SU-DHL-6 (cell line): ENCODE measurements at regions not wholly inside any gene's neighbourhood (a gene's known extent, or its start where the extent isn't known, plus 50 kb on each side); places are given as distances from the start of the nearest gene placed in this dataset.

Experiments used
- CTCF ChIP-seq: fragments of 200-600 bp; sonication (generic); IDR thresholded peaks from one replicate; pipeline ENCODE4 v1.5.1; 2017; ENCODE audit warnings: antibody characterized with exemption, mild to moderate bottlenecking, low read length, moderate library complexity; ENCODE audit not compliant: insufficient read depth, poor library complexity, severe bottlenecking
- EZH2phosphoT487 ChIP-seq: fragments of 200-600 bp; sonication (generic), shearing (Covaris generic); conservative IDR thresholded peaks from 2 replicates; pipeline ENCODE4 v1.6.1; 2018; ENCODE audit warnings: mild to moderate bottlenecking, antibody characterized with exemption, low read length, moderate library complexity, mixed read lengths

GRCh38 chr2:147408357-147408756, 436.5 kb upstream of the ACVR2A start:
- TF ChIP-seq CTCF (no peak), EZH2phosphoT487 (no peak)
